ENCODE measurements at regions not wholly inside any gene's neighbourhood (a gene's known extent, or its start where the extent isn't known, plus 50 kb on each side); places are given as distances from the start of the nearest gene placed in this dataset.

DNA sequence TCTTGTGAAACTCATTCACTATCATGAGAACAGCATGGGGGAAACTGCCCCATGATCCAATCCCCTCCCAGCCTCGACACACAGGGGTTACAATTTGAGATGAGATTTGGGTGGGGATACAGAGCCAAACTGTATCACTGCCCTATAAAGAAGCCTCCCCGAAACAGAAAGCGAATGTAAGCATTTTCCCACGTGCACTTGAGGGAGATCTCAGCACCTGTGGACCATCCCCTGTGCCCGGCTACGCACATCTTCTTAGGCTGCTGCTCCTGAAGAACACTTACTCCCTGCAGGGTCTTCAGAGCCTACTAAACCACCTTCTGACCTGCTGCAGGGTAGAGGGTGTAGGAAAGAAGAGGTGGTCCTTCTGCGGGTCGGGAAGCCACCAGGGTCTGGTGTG lies 410.2 kb upstream of the IRX2 start:
- Histone ChIP-seq H3K27me3 (no peaks in the 10 kb centered on the region), H3K4me1 (no peaks in the 10 kb centered on the region), H3K9me3 (no peaks in the 10 kb centered on the region), H3K36me3 (no peaks in the 10 kb centered on the region), H3K4me3 (no peak overlapping the region), H3K27ac (no peak overlapping the region)
- DNase-seq (no peak), ATAC-seq (peak; percentile 21)
- TF ChIP-seq, protein P1, sequence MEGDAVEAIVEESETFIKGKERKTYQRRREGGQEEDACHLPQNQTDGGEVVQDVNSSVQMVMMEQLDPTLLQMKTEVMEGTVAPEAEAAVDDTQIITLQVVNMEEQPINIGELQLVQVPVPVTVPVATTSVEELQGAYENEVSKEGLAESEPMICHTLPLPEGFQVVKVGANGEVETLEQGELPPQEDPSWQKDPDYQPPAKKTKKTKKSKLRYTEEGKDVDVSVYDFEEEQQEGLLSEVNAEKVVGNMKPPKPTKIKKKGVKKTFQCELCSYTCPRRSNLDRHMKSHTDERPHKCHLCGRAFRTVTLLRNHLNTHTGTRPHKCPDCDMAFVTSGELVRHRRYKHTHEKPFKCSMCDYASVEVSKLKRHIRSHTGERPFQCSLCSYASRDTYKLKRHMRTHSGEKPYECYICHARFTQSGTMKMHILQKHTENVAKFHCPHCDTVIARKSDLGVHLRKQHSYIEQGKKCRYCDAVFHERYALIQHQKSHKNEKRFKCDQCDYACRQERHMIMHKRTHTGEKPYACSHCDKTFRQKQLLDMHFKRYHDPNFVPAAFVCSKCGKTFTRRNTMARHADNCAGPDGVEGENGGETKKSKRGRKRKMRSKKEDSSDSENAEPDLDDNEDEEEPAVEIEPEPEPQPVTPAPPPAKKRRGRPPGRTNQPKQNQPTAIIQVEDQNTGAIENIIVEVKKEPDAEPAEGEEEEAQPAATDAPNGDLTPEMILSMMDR (IDR thresholded peaks at IDR 0.05) = no peak
- intact Hi-C loops (cut with DNase I) = no loop called here

DNA sequence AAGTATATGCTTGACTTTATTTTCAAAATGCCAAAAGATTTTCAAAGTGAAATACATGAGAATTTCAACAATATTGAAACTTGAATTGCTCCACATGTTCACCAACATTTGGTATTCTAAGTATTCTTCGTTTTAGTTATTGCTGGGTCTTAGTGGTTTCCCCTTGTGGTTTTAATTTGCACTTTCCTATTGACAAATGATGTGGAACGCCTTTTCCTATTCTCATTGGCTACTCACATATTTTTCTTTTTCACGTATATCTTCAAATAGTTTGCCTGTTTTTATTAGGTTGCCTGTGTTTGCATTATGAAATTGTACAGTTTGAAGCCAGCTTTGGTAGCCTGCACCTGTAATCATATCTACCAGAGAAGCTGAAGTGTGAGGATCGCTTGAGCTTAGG lies 405.7 kb upstream of the IRX2 start:
- no peaks in the 10 kb centered on the region for H3K9me3 ChIP-seq
- no peaks in the 10 kb centered on the region for H3K4me1 ChIP-seq
- no peak overlapping the region for H3K27ac ChIP-seq
- no peak overlapping the region for H3K4me3 ChIP-seq
- H3K36me3 ChIP-seq = no peaks in the 10 kb centered on the region
- TF ChIP-seq, protein P1 (IDR thresholded peaks at IDR 0.05) = no peak
- ATAC-seq = no peak
- DNase-seq = no peak
- intact Hi-C loops (cut with DNase I) = no loop called here
- H3K27me3 ChIP-seq = no peaks in the 10 kb centered on the region

DNA sequence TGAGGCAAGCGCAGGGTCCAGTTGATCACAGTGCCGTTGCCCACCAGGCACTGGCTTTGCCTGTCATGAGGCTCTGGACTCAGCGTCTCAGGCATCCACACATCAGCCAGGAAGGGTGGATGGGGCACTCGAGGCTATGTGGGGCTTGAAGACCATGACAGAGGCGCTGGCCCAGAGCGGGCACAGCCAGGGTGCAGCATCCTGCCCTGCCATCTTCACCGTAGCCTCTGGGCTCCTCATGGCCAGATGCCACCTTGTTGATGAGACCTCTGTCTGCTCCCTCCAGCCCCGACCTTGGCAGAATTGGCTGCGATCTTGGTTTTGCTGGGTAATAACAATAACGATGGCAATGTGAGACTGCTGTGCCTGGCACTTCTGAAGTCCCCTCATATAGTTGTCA lies 404.2 kb upstream of the IRX2 start:
- H3K9me3 ChIP-seq = no peaks in the 10 kb centered on the region
- no peaks in the 10 kb centered on the region for H3K4me1 ChIP-seq
- TF ChIP-seq, protein P1 (IDR thresholded peaks at IDR 0.05) = no peak
- H3K27ac ChIP-seq = no peak overlapping the region
- intact Hi-C loops (cut with DNase I) = no loop called here
- DNase-seq (no peak), ATAC-seq (no peak)
- no peaks in the 10 kb centered on the region for H3K27me3 ChIP-seq
- no peak overlapping the region for H3K4me3 ChIP-seq
- H3K36me3 ChIP-seq = no peaks in the 10 kb centered on the region

DNA sequence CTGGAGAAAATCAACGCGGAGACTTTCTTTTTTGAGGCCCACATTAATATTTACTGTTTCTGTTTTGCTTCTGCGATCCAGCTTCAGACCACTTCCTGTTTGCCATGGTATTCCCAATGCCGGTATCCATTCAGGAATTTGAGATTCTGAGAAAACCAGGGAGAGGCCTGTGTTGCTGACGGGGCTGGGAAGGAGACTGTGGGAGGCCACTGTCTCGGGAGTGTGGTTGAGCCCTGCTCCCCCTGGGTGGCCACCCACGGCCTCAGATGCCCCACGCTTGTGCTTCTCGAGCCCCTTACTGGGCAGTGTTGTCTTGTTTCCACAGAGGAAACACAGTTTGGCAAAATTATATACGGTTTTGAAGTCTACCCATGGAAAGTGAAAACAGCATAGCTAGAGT lies 403.6 kb upstream of the IRX2 start:
- Histone ChIP-seq H3K27ac (no peak overlapping the region), H3K27me3 (no peaks in the 10 kb centered on the region), H3K4me1 (no peaks in the 10 kb centered on the region), H3K36me3 (no peaks in the 10 kb centered on the region), H3K9me3 (no peaks in the 10 kb centered on the region), H3K4me3 (no peak overlapping the region)
- no peak for DNase-seq
- TF ChIP-seq, protein P1 (IDR thresholded peaks at IDR 0.05) = no peak
- intact Hi-C loops (cut with DNase I) = no loop called here
- ATAC-seq = no peak

DNA sequence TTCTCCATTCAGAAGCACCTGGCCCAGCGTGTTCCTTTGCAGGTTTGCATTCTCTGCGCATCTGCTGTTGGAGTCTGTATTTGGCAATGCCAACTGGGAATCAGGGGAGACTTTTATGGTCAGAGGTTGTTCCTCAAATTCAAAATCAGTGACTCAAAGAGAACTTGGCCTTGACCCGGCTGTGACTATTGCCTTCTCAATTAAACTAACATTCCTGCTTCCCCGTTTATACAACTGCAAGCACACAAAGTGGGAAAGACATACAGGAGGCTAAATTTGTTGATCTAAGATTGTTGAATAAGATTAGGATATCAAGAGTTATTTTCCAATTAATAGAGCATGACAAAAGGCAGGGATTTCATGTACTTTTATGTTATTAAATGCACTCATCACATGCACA lies 402.4 kb upstream of the IRX2 start:
- Histone ChIP-seq H3K27me3 (no peaks in the 10 kb centered on the region), H3K4me1 (no peaks in the 10 kb centered on the region), H3K27ac (no peak overlapping the region), H3K9me3 (no peaks in the 10 kb centered on the region), H3K4me3 (no peak overlapping the region), H3K36me3 (no peaks in the 10 kb centered on the region)
- intact Hi-C loops (cut with DNase I) = no loop called here
- ATAC-seq = no peak
- TF ChIP-seq, protein P1 (IDR thresholded peaks at IDR 0.05) = no peak
- no peak for DNase-seq

DNA sequence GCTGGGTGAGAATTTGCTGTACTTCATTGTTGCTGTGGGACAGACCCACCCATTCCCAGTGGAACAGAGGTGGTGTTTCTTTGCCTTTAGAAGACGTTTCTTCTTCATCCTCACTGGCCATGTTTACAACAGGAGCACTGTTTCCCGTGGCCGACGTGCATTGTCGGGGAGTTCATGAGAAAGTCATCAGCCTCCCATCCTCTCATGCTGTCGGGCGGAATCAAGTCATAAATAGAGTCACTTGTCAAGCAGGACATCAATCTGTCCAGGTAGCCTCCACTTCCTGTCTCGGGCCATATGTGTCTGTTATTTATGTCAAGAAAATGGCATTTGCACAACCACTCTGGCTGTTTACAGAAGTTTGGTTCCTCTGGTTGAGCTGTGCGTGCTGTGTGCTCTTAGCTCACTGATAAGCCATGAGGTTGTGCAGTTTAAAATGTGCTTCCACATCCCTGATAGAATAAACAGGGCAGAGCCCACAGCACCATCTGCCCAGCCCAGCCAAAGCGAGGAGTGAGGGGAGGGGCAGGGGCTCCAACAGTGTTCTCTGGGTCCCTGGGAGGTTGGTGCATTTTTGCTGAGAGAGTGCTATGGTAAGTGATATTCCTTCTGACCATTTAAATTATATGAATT lies 401.9 kb upstream of the IRX2 start:
- H3K4me3 ChIP-seq = no peak overlapping the region
- no peak overlapping the region for H3K27ac ChIP-seq
- intact Hi-C loops (cut with DNase I) = no loop called here
- no peaks in the 10 kb centered on the region for H3K4me1 ChIP-seq
- no peaks in the 10 kb centered on the region for H3K9me3 ChIP-seq
- no peaks in the 10 kb centered on the region for H3K36me3 ChIP-seq
- ATAC-seq (no peak), DNase-seq (no peak)
- H3K27me3 ChIP-seq = no peaks in the 10 kb centered on the region
- TF ChIP-seq, protein P1 (IDR thresholded peaks at IDR 0.05) = no peak

Measured in upper lobe of right lung (tissue), 1 donor.